ENCODE measurements at regions not wholly inside any gene's neighbourhood (a gene's known extent, or its start where the extent isn't known, plus 50 kb on each side); places are given as distances from the start of the nearest gene placed in this dataset.

- H3K4me1 ChIP-seq (ENCODE audit: control insufficient read depth, extremely low read depth, insufficient read depth, low read length) = no peaks in the 10 kb centered on the region
These were observed 982.0 kb upstream of the ARRDC3 start for GRCh38 chr5:92364986-92365550.

More at GRCh38 chr5:92364986-92365550, 982.0 kb upstream of the ARRDC3 start:
- H3K79me2 ChIP-seq (ENCODE audit: control insufficient read depth, insufficient read depth, low read length) = no peaks in the 10 kb centered on the region
- no peak overlapping the region for H3K4me2 ChIP-seq (ENCODE audit: insufficient read depth, low read length)
- H3K36me3 ChIP-seq (ENCODE audit: control insufficient read depth in 2 of 2, extremely low read depth in 1 of 2, insufficient read depth in 2 of 2, low read length in 2 of 2) = no peaks in the 10 kb centered on the region
- FAIRE-seq (no peak), DNase-seq (ENCODE audit: low read depth, low spot score) (no peak)
- no peaks in the 10 kb centered on the region for H3K9me3 ChIP-seq (replicated peaks; ENCODE audit: control insufficient read depth, insufficient read depth, low read length)
- H4K20me1 ChIP-seq (replicated peaks; ENCODE audit: control insufficient read depth, extremely low read depth, insufficient read depth, low read length) = no peaks in the 10 kb centered on the region
- no peak overlapping the region for H3K27ac ChIP-seq (ENCODE audit: insufficient read depth, low read depth, low read length)
- POLR2A ChIA-PET = no interaction called here
- H3K9ac ChIP-seq (replicated peaks; ENCODE audit: extremely low read depth, insufficient read depth, low read length) = no peak overlapping the region
- intact Hi-C loops (cut with micrococcal nuclease) = no loop called here
- CTCF ChIA-PET = no interaction called here
- no peak overlapping the region for H2AFZ ChIP-seq (ENCODE audit: low read depth, low read length)
- no peaks in the 10 kb centered on the region for H3K27me3 ChIP-seq (ENCODE audit: control insufficient read depth in 2 of 2, insufficient read depth in 2 of 2, low read length in 2 of 2)
- dilution Hi-C loops (cut with MboI; ENCODE audit: extremely low pct_ligation_motif_present, low sequenced_read_pairs) = no loop called here
- H3K9me1 ChIP-seq (replicated peaks; ENCODE audit: control insufficient read depth, extremely low read depth, insufficient read depth, low read length) = no peaks in the 10 kb centered on the region
- TF ChIP-seq GATA2 (IDR thresholded peaks at IDR 0.05; ENCODE audit: insufficient read depth, insufficient read length, low read depth, low read length) = no peak
- TF ChIP-seq FOS (IDR thresholded peaks at IDR 0.05; ENCODE audit: borderline replicate concordance, insufficient read depth, low read length) = no peak
- TF ChIP-seq POLR2AphosphoS5 (IDR thresholded peaks at IDR 0.05; ENCODE audit: insufficient read depth, low read depth, low read length) = no peak
- no peak for TF ChIP-seq POLR2A (IDR thresholded peaks at IDR 0.05; ENCODE audit: low read depth, low read length)
- no peak for TF ChIP-seq JUN (IDR thresholded peaks at IDR 0.05; ENCODE audit: borderline replicate concordance, insufficient read depth, insufficient read length, low read depth)
- no peak for TF ChIP-seq MYC (IDR thresholded peaks at IDR 0.05; ENCODE audit: low read depth, low read length)
- no peak for TF ChIP-seq EZH2 (IDR thresholded peaks at IDR 0.05; ENCODE audit: borderline replicate concordance, low read depth, low read length, severe bottlenecking)
- no peak for TF ChIP-seq CTCF (IDR thresholded peaks at IDR 0.05; ENCODE audit: extremely low read depth in 1 of 2, insufficient read depth in 1 of 2, low read depth in 1 of 2, low read length in 2 of 2)
- TF ChIP-seq, protein P1, sequence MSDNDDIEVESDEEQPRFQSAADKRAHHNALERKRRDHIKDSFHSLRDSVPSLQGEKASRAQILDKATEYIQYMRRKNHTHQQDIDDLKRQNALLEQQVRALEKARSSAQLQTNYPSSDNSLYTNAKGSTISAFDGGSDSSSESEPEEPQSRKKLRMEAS (IDR thresholded peaks at IDR 0.05; ENCODE audit: insufficient read depth, insufficient read length) = no peak
- no peak overlapping the region for H3K4me3 ChIP-seq (replicated peaks in 1 of 3; ENCODE audit: insufficient read depth in 1 of 3, low read depth in 1 of 3, low read length in 3 of 3)
- no TSS peak for BruUV-seq (replicated peaks)

Data from endothelial cell of umbilical vein (primary cell).